GM18907 (cell line): ENCODE measurements at regions not wholly inside any gene's neighbourhood (a gene's known extent, or its start where the extent isn't known, plus 50 kb on each side); places are given as distances from the start of the nearest gene placed in this dataset.

Experiments used
- ATAC-seq: cut with Tn5 transposase; IDR thresholded peaks from one replicate; pipeline ENCODE4 v1.9.1; 2021; ENCODE audit warnings: mild to moderate bottlenecking, moderate library complexity; ENCODE audit not compliant: unreplicated experiment

DNA sequence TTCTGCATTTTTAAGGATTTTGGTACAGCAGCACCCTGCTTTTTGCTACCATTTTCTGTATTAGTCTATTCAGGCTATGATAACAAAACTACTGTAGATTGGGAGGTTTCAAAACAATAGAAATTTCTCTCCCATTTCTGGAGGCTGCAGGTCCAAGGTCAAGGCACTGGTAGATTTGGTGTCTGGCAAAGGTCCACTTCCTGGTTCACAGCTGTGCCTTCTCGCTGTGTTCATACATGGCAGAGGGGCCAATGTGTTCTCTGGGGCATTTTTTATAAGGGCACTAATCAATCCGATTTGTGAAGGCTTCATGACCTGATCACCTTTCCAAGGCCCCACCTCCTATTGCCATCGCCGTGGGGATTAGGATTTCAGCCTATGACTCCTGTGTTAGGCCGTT lies 268.1 kb upstream of the RTL1 start:
- ATAC-seq, result no peak

DNA sequence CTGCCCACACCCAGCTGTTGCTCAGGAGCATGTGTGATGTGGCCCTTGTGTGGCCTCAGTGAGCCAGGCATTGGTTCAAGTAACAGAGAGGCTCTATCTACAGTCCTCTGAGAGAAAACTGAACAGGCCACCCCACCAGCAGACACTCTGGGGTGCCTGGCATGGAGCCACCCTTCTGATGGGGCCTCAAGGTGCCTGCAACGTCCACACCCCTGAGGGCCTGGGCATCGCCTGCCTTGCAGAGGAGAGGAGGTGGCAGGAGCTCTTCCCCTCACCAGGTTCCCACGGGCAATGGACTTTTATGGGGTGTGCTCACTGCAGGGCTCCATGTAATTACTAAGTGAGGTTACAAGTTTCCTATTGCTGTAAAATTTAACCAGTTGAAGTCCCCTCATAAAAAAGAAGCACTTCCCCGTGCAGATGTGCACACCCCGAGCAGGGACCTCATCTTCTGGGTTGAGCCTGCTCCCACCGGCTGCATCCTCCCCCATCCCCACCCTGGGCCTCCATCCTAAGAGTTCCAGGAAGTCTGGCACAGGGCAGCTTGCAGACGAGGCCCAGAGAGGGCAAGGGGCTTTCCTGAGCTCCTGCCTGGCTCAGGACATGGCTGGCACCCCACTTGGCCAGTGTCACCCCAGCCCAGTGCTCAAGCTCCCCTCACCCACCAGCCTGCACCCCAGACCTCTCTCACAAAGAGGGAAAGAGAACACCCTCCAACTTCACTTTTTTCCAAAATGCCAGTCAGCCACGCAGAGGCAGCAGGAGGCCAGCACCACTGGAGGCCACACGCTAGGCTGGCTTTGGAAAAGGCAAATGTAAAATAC lies 270.4 kb upstream of the RTL1 start:
- ATAC-seq, result no peak

DNA sequence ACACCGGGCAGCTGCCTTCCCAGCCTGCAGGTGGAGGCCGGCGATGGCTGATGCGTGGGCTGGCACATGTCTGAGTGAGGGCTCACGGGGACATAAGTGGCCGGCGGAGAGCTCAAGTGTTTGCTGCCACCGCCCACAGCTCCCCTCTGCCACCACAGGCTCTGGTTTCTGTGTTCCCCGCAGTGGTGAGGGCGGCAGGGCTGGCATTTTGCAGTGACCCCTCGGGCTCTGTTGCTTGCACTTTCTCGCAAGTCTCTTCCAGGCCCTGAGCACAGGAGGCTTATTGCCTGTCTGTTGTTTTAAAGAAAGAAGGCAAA lies 271.0 kb upstream of the RTL1 start:
- ATAC-seq, result no peak

DNA sequence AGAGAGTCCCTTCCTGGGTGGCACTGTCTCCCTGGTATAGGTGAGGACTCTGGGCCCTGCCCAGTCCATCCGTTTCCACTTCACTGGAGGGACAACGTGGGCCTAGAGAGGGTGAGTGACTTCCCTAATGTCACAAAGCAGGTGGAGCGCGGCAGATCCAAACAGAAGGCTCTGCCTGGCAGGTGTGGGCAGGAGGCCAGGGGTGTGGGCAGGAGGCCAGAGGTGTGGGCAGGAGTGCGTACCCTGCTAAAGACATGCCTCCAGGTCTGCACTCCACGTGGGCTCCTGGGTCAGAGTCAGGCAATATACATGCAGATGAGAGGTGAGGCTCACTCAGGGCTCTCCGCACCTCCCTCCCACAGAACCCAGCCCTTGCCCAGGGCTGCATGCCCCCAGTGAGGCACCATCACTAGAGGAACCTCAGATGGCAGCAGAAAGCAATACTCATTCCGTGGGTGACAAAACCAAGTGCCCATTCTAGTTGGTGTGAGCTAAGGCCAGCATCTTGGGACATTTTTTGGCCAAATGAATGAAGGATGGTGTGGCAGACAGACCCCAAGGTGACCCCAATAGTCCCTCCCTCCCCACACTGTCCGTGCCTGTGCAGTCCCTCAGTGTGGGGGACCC lies 271.6 kb upstream of the RTL1 start:
- no peak for ATAC-seq

DNA sequence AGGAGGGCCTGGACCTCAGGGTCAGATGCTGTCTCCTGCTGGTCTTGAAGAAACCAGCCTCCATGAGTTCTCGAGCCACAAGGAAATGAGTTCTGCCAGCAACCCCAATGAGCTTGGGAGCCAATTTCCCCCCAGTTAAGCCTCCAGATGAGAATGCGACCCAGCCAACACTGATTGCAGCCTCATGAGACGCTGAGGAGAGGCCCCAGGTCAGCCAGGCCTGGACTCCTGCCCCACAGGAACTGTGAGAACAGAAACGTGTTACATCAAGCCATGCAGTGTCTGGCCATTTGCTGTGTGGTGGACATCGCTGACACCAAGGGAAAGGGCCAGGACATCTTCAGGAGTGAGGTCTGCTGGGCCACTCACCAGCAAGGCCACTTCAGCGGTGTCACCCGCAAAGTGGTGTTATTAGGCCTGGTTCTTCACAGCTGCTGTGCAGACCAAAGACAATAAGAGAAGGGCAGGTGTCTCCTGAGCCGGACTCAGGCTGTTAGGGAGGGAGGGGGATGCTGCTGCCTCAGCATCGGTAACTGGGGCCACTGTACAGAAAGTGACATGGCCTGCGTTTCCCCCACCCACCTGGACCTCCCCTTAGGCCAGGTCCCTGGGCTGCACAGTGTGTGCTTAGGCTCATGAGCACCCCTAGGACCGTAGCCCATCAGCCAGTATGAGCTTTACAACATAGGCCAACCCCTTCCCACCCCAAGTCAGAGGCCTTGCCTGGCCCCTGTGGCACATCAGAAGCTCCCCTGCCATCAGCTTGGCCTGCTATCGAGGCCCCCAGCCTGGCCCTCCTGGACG lies 272.4 kb upstream of the RTL1 start:
- ATAC-seq, result no peak

DNA sequence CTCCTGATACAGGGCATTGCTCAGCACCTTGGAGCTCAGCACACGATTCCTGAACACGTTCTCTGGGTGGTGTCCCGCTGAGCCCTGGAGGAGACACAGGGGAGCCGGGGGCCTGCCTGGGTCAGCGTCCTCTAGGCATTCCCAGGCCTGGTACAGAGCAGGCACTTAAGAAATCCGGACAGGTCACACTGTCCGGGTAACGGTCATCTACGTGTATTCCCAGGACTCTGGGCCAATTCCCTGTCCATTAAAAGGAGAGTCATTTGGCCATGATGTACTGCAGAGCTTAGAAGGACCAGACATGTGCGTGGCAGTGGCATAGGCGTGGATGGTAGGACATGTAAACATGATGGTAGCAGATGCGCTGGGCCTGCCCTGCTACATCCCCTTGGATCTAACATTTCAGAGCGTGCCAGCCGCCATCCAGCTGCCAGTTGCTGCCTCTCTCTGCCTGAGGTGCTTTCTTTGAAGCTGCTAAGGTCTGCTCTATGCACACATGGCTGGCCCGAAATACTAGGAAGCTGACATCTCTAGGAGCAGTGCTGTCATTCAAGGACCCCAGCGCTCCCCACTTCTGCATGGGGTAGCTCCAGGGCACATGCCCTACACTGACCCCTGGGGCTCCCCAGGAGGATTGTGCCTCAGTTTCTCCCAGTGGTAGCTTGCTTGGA lies 273.1 kb upstream of the RTL1 start:
- no peak for ATAC-seq

GRCh38 chr14:101177301-101177971 lies 273.9 kb upstream of the RTL1 start:
- no peak for ATAC-seq

DNA sequence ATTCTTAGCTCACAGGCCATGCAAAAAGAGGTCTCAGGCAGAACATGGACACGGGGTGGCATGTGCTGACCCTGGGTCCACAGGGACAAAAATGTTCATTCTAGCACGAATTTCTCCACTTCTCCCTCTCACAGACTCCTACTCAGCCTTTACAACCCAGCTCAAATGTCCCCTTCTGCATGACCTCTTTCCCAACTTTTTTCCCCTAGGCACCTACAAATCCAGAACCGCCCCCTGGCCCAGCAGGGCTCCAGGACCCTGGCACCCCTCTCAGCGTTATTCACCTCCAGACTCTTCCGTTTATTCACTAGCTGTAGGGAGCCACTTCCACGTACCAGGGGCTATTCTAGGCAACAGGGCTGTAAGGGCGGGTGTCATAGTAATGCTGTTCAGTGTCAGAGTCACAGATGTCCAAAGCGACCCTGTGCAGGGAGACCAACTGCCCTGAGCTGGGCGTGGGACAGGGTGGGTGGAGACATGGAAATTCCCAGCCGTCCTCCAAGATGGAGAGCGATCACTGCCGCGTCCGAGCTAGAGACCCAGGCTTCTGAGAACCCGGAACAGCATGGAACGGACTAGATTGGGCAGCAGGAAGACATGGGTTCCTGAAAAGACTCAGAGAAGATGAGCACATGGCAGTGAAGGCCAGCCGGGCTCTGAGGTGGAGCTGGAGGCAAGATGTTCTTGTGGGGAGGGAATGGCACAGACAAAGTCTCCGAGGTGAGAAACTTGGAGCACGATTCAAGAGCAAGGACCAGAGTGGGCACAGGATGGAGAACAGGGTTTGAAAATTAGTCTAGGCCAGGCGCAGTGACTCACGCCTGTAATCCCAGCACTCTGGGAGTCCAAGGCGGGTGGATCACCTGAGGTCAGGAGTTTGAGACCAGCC lies 274.9 kb upstream of the RTL1 start:
- no peak for ATAC-seq

DNA sequence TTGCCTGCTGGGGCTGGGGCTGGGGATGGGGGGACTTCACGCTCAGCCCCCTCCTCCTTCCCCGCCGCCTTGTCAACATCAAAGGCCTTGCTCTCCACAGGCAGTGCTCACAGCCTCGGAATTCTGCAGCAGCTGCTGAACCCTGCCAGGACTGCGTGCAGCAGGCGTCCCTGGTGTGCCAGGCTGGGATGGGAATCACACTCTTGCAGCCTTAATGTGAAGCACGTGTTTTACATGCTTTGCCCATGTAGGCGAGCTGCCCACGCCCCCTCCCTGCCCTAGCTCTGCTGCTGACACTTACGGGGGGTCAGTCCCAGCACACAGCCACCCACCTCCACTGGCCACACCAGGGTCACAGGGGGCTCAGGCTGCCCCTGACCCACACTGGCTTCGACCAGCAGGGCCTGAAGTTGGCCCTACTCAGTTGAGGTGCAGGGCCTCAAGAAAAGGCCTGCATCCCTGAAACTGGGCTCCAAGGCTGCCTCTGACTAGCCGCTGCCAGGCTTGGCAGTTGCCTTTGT lies 276.2 kb upstream of the RTL1 start:
- ATAC-seq, result no peak

GRCh38 chr14:101181446-101182313 lies 278.2 kb upstream of the RTL1 start:
- ATAC-seq, result no peak

DNA sequence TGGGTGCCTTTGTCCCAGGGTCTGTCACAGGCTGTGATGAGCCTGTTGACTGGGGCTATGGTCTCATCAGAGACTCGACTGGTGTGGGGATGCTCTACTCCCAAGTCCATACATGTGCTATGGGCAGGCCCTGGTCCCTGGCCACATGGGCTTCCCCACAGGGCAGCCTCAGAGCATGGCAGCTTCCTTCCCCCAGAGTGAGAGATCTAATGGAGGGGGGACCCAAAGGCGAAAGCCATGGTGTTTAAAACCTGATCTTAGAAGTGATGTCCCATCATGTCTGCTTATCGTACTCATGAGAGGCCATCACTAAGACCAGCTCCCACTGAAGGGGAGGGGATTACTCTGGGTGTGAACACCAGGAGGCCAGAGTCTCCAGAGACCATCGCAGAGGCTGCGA lies 279.0 kb upstream of the RTL1 start:
- ATAC-seq, result no peak

GRCh38 chr14:101183376-101184103 lies 280.0 kb upstream of the RTL1 start:
- no peak for ATAC-seq

DNA sequence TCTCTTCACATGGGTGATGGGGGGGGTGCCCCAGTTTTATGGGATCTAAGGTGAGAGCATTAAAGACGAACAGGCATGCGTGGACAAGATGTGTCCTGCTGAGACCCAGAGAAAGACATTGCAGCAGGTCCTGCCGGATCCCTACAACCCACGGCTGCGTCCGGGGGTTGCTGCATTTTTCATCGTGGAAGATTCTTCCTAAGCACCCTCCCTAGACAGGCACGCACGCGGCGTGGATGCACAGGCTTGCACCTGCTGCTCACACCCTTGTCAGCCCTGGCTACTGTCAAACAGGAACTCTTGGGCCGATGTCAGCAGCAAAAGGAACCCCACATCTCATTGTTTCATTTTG lies 280.6 kb upstream of the RTL1 start:
- no peak for ATAC-seq

GRCh38 chr14:101184572-101184971 lies 281.1 kb upstream of the RTL1 start:
- no peak for ATAC-seq

DNA sequence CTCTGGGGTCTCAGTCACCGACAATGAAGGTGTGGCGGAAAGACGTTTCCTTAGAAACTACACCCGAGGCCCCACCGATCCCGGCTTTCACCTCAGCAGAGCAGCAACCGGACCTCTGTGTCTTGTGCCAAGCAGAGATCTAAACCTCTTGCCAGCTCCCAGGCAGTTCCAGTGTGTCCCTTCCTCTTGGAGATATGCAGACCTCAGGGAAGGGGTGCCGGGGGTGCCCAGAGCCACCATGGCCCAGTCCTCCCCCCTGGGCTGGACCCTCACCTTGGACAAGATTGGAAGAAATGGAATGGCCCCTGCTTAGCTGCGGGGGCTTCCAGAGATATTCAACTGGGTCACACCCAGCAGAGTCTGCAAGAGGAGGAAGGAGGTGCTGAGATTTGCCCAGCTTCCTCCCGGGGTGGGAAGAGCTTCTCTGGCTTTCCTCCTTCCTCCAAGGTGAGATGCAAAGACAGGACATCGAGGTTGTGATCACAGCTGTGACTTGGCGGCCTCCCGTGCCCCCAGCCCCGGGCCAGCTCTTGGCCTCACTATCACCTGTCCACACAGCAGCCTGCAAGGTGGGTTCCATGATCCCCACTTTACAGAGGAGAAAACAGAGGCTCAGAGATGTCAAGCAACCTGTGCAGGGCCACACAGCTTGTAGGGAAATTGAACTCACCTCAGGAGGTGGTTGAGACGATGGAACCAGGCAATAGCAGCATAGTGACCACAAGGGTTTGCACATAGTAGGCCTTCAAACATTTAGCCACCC lies 281.7 kb upstream of the RTL1 start:
- ATAC-seq, result no peak

GRCh38 chr14:101185946-101186345 lies 282.4 kb upstream of the RTL1 start:
- ATAC-seq, result no peak

DNA sequence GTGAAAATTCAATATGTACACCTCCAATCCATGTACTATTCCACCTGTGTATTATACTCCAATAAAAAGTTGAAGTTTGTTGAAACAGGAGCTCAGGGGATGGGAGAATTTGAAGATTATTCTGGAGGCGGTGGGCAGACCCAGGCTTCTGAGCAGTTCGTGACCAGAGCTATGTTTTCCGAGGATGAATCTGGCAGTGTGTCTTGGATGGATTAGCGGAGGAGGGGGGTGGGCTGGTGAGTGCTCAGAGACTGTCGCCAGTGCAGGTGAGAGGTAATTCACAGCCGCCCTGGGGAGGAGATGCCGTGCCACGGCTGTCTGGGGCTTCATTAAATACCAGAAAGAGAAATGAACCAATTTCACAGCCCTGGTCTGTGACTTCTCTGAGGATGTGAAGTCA lies 283.0 kb upstream of the RTL1 start:
- no peak for ATAC-seq
